ENCODE measurements at regions not wholly inside any gene's neighbourhood (a gene's known extent, or its start where the extent isn't known, plus 50 kb on each side); places are given as distances from the start of the nearest gene placed in this dataset.

DNA sequence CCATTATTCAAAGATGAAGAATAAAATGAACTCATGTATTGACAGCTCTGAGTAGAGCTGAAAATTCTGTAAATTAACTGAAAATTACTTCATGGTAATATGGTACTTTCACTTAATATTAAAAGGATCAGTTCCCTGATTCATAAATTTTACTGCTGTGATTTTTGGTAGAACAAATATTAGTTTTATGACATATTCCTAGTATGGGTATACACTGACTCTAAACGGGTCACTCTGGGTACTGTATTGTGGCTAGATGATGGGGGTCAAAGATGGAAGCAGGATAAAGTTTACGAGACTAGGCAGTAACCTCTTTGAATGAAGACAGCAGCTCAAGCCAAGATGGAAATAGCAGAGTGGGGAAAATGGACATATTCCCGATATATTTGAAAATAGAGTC, 135.5 kb downstream of the NUAK1 start:
- TF ChIP-seq, protein P1, sequence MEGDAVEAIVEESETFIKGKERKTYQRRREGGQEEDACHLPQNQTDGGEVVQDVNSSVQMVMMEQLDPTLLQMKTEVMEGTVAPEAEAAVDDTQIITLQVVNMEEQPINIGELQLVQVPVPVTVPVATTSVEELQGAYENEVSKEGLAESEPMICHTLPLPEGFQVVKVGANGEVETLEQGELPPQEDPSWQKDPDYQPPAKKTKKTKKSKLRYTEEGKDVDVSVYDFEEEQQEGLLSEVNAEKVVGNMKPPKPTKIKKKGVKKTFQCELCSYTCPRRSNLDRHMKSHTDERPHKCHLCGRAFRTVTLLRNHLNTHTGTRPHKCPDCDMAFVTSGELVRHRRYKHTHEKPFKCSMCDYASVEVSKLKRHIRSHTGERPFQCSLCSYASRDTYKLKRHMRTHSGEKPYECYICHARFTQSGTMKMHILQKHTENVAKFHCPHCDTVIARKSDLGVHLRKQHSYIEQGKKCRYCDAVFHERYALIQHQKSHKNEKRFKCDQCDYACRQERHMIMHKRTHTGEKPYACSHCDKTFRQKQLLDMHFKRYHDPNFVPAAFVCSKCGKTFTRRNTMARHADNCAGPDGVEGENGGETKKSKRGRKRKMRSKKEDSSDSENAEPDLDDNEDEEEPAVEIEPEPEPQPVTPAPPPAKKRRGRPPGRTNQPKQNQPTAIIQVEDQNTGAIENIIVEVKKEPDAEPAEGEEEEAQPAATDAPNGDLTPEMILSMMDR (IDR thresholded peaks at IDR 0.05; ENCODE audit: low read length): no peak
- no peak for TF ChIP-seq EZH2 (IDR thresholded peaks at IDR 0.05; ENCODE audit: borderline replicate concordance, low read length)

All from OCI-LY1 (cell line).